ENCODE measurements at regions not wholly inside any gene's neighbourhood (a gene's known extent, or its start where the extent isn't known, plus 50 kb on each side); places are given as distances from the start of the nearest gene placed in this dataset.

- Histone ChIP-seq H4K20me1 (ENCODE audit: insufficient read depth) (no peaks in the 10 kb centered on the region), H3K79me2 (ENCODE audit: insufficient read depth, low read length) (no peaks in the 10 kb centered on the region), H3K36me3 (ENCODE audit: control insufficient read depth in 1 of 2, insufficient read depth in 2 of 2, low read length in 2 of 2) (no peaks in the 10 kb centered on the region), H3K4me3 (replicated peaks in 1 of 2; ENCODE audit: low read depth in 1 of 2, low read length in 2 of 2) (no peak overlapping the region), H3K9ac (ENCODE audit: low read length) (no peak overlapping the region), H3K9me3 (ENCODE audit: control insufficient read depth in 1 of 2, insufficient read depth in 1 of 2, low read depth in 1 of 2, low read length in 2 of 2) (0 out of 4 replicates have a peak, but pooled peaks cover 0 to 4% of the 10 kb centered on the region in 2 experiments), H3K27ac (ENCODE audit: low read depth, low read length) (no peak overlapping the region), H3K4me1 (ENCODE audit: control insufficient read depth in 1 of 2, insufficient read depth in 2 of 2, low read length in 2 of 2) (no peaks in the 10 kb centered on the region), H3K9me2 (ENCODE audit: insufficient read depth) (no peaks in the 10 kb centered on the region), H3K4me2 (ENCODE audit: low read length) (no peak overlapping the region), H2AFZ (ENCODE audit: low read depth, low read length, poor library complexity, severe bottlenecking) (no peak overlapping the region), H3K27me3 (ENCODE audit: insufficient read depth, low read length) (no peaks in the 10 kb centered on the region)
- no peak for TF ChIP-seq ATF3 (IDR thresholded peaks at IDR 0.05)
- TF ChIP-seq CEBPB (IDR thresholded peaks at IDR 0.05; ENCODE audit: low read depth), result no peak
- TF ChIP-seq POLR2A (IDR thresholded peaks at IDR 0.05; ENCODE audit: borderline replicate concordance, extremely low read depth, insufficient read depth, insufficient read length), result no peak
- TF ChIP-seq TCF7L2 (IDR thresholded peaks at IDR 0.05; ENCODE audit: borderline replicate concordance, extremely low read depth, insufficient read depth, insufficient read length), result no peak
- TF ChIP-seq EGR1 (IDR thresholded peaks at IDR 0.05; ENCODE audit: low read depth), result no peak
- TF ChIP-seq ELF1 (IDR thresholded peaks at IDR 0.05; ENCODE audit: borderline replicate concordance, low read depth), result no peak
- no peak for TF ChIP-seq ZFX (IDR thresholded peaks at IDR 0.05)
- TF ChIP-seq, protein P1, sequence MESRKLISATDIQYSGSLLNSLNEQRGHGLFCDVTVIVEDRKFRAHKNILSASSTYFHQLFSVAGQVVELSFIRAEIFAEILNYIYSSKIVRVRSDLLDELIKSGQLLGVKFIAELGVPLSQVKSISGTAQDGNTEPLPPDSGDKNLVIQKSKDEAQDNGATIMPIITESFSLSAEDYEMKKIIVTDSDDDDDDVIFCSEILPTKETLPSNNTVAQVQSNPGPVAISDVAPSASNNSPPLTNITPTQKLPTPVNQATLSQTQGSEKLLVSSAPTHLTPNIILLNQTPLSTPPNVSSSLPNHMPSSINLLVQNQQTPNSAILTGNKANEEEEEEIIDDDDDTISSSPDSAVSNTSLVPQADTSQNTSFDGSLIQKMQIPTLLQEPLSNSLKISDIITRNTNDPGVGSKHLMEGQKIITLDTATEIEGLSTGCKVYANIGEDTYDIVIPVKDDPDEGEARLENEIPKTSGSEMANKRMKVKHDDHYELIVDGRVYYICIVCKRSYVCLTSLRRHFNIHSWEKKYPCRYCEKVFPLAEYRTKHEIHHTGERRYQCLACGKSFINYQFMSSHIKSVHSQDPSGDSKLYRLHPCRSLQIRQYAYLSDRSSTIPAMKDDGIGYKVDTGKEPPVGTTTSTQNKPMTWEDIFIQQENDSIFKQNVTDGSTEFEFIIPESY (IDR thresholded peaks at IDR 0.05; ENCODE audit: extremely low read depth, insufficient replicate concordance, low read length), result no peak
- TF ChIP-seq YY1 (IDR thresholded peaks at IDR 0.05; ENCODE audit: extremely low read depth, insufficient replicate concordance, low read depth, low read length), result no peak
- TF ChIP-seq, protein P2, sequence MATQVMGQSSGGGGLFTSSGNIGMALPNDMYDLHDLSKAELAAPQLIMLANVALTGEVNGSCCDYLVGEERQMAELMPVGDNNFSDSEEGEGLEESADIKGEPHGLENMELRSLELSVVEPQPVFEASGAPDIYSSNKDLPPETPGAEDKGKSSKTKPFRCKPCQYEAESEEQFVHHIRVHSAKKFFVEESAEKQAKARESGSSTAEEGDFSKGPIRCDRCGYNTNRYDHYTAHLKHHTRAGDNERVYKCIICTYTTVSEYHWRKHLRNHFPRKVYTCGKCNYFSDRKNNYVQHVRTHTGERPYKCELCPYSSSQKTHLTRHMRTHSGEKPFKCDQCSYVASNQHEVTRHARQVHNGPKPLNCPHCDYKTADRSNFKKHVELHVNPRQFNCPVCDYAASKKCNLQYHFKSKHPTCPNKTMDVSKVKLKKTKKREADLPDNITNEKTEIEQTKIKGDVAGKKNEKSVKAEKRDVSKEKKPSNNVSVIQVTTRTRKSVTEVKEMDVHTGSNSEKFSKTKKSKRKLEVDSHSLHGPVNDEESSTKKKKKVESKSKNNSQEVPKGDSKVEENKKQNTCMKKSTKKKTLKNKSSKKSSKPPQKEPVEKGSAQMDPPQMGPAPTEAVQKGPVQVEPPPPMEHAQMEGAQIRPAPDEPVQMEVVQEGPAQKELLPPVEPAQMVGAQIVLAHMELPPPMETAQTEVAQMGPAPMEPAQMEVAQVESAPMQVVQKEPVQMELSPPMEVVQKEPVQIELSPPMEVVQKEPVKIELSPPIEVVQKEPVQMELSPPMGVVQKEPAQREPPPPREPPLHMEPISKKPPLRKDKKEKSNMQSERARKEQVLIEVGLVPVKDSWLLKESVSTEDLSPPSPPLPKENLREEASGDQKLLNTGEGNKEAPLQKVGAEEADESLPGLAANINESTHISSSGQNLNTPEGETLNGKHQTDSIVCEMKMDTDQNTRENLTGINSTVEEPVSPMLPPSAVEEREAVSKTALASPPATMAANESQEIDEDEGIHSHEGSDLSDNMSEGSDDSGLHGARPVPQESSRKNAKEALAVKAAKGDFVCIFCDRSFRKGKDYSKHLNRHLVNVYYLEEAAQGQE (IDR thresholded peaks at IDR 0.05; ENCODE audit: low read depth), result no peak
- no peak for TF ChIP-seq RAD21 (IDR thresholded peaks at IDR 0.05; ENCODE audit: low read depth)
- TF ChIP-seq EZH2 (IDR thresholded peaks at IDR 0.05), result no peak
- no peak for TF ChIP-seq CTCF (IDR thresholded peaks at IDR 0.05 in 2 of 3, conservative IDR thresholded peaks at IDR 0.05 in 1 of 3; ENCODE audit: borderline replicate concordance in 1 of 3, insufficient read depth in 1 of 3, low read depth in 2 of 3, low read length in 2 of 3)
- no peak for TF ChIP-seq SP1 (IDR thresholded peaks at IDR 0.05; ENCODE audit: low read depth)
- TF ChIP-seq SRF (IDR thresholded peaks at IDR 0.05; ENCODE audit: low read depth), result no peak
- TF ChIP-seq JUND (IDR thresholded peaks at IDR 0.05), result no peak
- no peak for TF ChIP-seq ZNF274 (IDR thresholded peaks at IDR 0.05; ENCODE audit: low read depth, low read length)
- TF ChIP-seq SIN3A (IDR thresholded peaks at IDR 0.05; ENCODE audit: low read depth), result no peak
- ChIA-PET RAD21 (ENCODE audit: low non-redundant PET in 1 of 2, low total read pairs in 2 of 2, uncharacterized antibody in 2 of 2, unreplicated experiment in 2 of 2) (no interaction called here), POLR2A (no interaction called here), CTCF (no interaction called here)
- no TSS peak for BruUV-seq (replicated peaks)
- ATAC-seq (no peak), DNase-seq (ENCODE audit: low read depth, low spot score) (no peak)
- intact Hi-C loops (cut with micrococcal nuclease), result no loop called here
These were observed 346.5 kb downstream of the TMEM135 start for GRCh38 chr11:87384078-87384729.

Data from HCT116 (cell line).